GM23248 (cell line): ENCODE measurements at regions not wholly inside any gene's neighbourhood (a gene's known extent, or its start where the extent isn't known, plus 50 kb on each side); places are given as distances from the start of the nearest gene placed in this dataset.
A peak's percentile ranks its signal among the peaks of the same experiment; 100 is the strongest.

Experiments used
- DNase-seq: peaks from one replicate; pipeline ENCODE4 v3.0.0-alpha.2; 2015
- H2AFZ ChIP-seq: fragments of 200-600 bp; sonication (generic); 2 replicates; pipeline ENCODE4 v1.6.1; 2016; ENCODE audit warnings: antibody characterized with exemption
- H3F3A ChIP-seq: fragments of 200-600 bp; sonication (generic); 2 replicates; pipeline ENCODE4 v1.6.1; 2016; ENCODE audit warnings: mild to moderate bottlenecking, antibody characterized with exemption, mixed run types; ENCODE audit not compliant: insufficient read depth
- H3K27ac ChIP-seq: fragments of 200-600 bp; sonication (generic); 2 replicates; pipeline ENCODE4 v1.5.1; 2016; ENCODE audit warnings: mild to moderate bottlenecking
- H3K27me3 ChIP-seq: fragments of 200-600 bp; sonication (generic); replicated peaks from 2 replicates; pipeline ENCODE4 v1.6.1; 2016; ENCODE audit warnings: mild to moderate bottlenecking; ENCODE audit not compliant: insufficient read depth
- H3K36me3 ChIP-seq: fragments of 200-600 bp; sonication (generic); 2 replicates; pipeline ENCODE4 v1.6.1; 2016; ENCODE audit warnings: low read depth, mild to moderate bottlenecking
- H3K4me1 ChIP-seq: fragments of 200-600 bp; sonication (generic); 2 replicates; pipeline ENCODE4 v1.6.1; 2016; ENCODE audit warnings: mild to moderate bottlenecking; ENCODE audit not compliant: insufficient read depth
- H3K4me2 ChIP-seq: fragments of 200-600 bp; sonication (generic); one replicate; pipeline ENCODE4 v1.6.1; 2016; ENCODE audit warnings: mild to moderate bottlenecking; ENCODE audit not compliant: unreplicated experiment
- H3K4me3 ChIP-seq: fragments of 200-600 bp; sonication (generic); 2 replicates; pipeline ENCODE4 v1.5.1; 2016; ENCODE audit warnings: mild to moderate bottlenecking
- H3K79me2 ChIP-seq: fragments of 200-600 bp; sonication (generic); 2 replicates; pipeline ENCODE4 v1.6.1; 2016; ENCODE audit warnings: mild to moderate bottlenecking; ENCODE audit not compliant: insufficient read depth
- H3K9ac ChIP-seq: fragments of 200-600 bp; sonication (generic); 2 replicates; pipeline ENCODE4 v1.6.1; 2016; ENCODE audit warnings: mild to moderate bottlenecking
- H3K9me2 ChIP-seq: fragments of 200-600 bp; sonication (generic); 2 replicates; pipeline ENCODE4 v1.6.1; 2016; ENCODE audit warnings: mixed run types, mild to moderate bottlenecking, moderate library complexity; ENCODE audit not compliant: insufficient read depth
- H3K9me3 ChIP-seq: fragments of 200-600 bp; sonication (generic); one replicate; pipeline ENCODE4 v1.6.1; 2017; ENCODE audit warnings: low read depth
- H4K20me1 ChIP-seq: fragments of 200-600 bp; sonication (generic); 2 replicates; pipeline ENCODE4 v1.6.0; 2016; ENCODE audit not compliant: insufficient read depth
- EZH2 ChIP-seq: fragments of 200-600 bp; sonication (generic); IDR thresholded peaks from 2 replicates; pipeline ENCODE4 v1.6.1; 2018; ENCODE audit warnings: antibody characterized with exemption, mild to moderate bottlenecking; ENCODE audit not compliant: insufficient read depth, poor library complexity, severe bottlenecking
- EZH2phosphoT487 ChIP-seq: fragments of 200-600 bp; sonication (generic); IDR thresholded peaks from 2 replicates; pipeline ENCODE4 v1.6.1; 2018; ENCODE audit warnings: antibody characterized with exemption, moderate library complexity, mild to moderate bottlenecking, low read depth; ENCODE audit not compliant: insufficient read depth
- WGBS, 2 experiments: methylation state at CpG; one replicate each; pipeline ENCODE4 v1.1.6; 2015 to 2017; ENCODE audit warnings: low lambda C conversion rate in 2 of 2, low coverage in 1 of 2; ENCODE audit errors: missing lambda C conversion rate in 2 of 2; 5-methylcytosine and 5-hydroxymethylcytosine counted together
- in situ Hi-C: fragments of 300-500 bp; cut with MboI; formaldehyde crosslinking; loops from 2 replicates; pipeline ENCODE4 v1.15.0; 2020

- Histone ChIP-seq H3K4me1 (no peaks in the 10 kb centered on the region), H2AFZ (no peak overlapping the region), H4K20me1 (no peaks in the 10 kb centered on the region), H3K79me2 (no peaks in the 10 kb centered on the region), H3K4me2 (no peak overlapping the region), H3K27me3 (no peaks in the 10 kb centered on the region; the same call in 1 of the 2 replicates), H3K9me3 (no peaks in the 10 kb centered on the region), H3F3A (no peaks in the 10 kb centered on the region), H3K4me3 (no peak overlapping the region), H3K36me3 (no peaks in the 10 kb centered on the region), H3K27ac (no peak overlapping the region), H3K9me2 (no peaks in the 10 kb centered on the region), H3K9ac (no peak overlapping the region)
- in situ Hi-C loops, result no loop called here
- 17 to 35% methylated on average over 4 of the region's 4 CpGs for WGBS, 2 experiments
- peak; percentile 27 for DNase-seq
- TF ChIP-seq EZH2phosphoT487, result no peak
- TF ChIP-seq EZH2, result no peak
Measured at GRCh38 chr15:47991357-47991756, 129.4 kb upstream of the SLC24A5 start.

DNA sequence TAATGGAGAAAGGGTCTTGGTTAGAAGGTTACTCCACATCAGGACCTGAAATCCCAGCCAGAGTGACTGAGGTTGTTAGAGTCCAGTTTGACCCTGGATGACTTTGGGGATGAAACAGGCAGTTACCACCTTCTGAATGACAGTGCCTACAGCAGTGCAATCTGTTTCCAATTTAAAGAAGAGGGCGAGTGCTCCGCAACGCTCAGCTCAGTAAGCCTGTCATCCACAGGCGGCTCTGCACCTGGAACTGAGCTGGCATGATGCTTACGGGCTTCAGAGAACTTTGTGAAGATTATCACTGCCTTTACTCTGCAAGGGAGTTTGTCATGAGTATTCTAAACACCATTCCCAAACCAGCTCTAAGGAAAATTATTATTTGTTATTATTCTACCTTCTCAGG lies 127.7 kb upstream of the SLC24A5 start:
- H3K36me3 ChIP-seq, result no peaks in the 10 kb centered on the region
- H3K9me2 ChIP-seq, result no peaks in the 10 kb centered on the region
- no peaks in the 10 kb centered on the region for H3K9me3 ChIP-seq
- no peak for DNase-seq
- no peaks in the 10 kb centered on the region for H3K4me1 ChIP-seq
- H3K9ac ChIP-seq, result no peak overlapping the region
- no peak overlapping the region for H3K27ac ChIP-seq
- no peaks in the 10 kb centered on the region for H3F3A ChIP-seq
- no peaks in the 10 kb centered on the region for H4K20me1 ChIP-seq
- H2AFZ ChIP-seq, result no peak overlapping the region
- no peaks in the 10 kb centered on the region for H3K79me2 ChIP-seq
- H3K27me3 ChIP-seq, result no peaks in the 10 kb centered on the region
- no peak for TF ChIP-seq EZH2phosphoT487
- TF ChIP-seq EZH2, result no peak
- H3K4me3 ChIP-seq, result no peak overlapping the region
- H3K4me2 ChIP-seq, result no peak overlapping the region
- in situ Hi-C loops, result no loop called here
- 68 to 70% methylated on average over 5 of the region's 5 CpGs for WGBS, 2 experiments

DNA sequence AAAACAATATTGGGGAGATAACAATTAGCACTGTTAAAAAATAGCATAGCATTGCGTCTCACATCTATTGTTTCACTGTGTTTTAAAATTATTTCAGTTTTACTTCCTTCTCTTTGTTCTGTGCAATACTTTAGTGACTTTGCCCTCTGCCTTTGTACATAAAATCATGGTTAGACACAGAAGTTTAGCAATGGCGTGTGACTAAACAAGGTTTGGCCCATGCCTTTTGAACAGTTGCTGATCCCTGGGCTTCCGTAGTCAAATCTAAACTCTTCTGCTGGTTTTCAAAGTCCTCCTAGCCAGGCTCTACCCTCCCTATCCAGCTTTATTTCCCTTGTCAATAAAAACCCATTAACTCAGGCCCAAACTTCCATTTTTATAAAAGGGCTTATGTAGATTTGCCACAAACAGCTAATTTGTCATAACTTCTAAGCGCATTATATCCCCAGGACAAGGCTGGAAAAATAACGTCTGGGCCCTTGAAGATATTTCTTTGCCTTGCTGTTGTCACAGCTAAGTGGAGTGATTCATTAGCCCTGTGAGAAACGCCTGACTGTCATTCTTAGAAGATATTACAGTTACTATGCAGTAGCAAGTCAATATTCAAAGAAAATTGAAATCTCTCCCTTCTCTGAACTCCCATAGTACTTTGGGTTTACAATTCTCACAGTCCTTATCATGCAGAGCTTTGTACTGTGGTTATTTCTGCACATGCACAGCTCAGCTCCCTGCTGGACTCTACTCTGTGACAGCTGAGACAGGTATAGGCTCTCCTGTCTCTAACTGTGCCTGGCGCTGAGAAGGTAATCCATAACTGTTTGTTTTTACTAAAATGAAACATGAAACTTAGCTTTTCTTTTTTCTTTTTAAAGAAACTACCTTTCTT lies 123.4 kb upstream of the SLC24A5 start:
- Histone ChIP-seq H3K4me2 (no peak overlapping the region), H3K9me2 (no peaks in the 10 kb centered on the region), H3K4me3 (no peak overlapping the region), H3K36me3 (no peaks in the 10 kb centered on the region), H3K9ac (no peak overlapping the region), H3K9me3 (no peaks in the 10 kb centered on the region), H2AFZ (no peak overlapping the region), H3K4me1 (no peaks in the 10 kb centered on the region), H3F3A (no peaks in the 10 kb centered on the region), H3K27me3 (0 out of 2 replicates have a peak, but pooled peaks cover 3% of the 10 kb centered on the region), H4K20me1 (no peaks in the 10 kb centered on the region), H3K79me2 (no peaks in the 10 kb centered on the region), H3K27ac (no peak overlapping the region)
- in situ Hi-C loops, result no loop called here
- 53 to 56% methylated on average over 7 of the region's 7 CpGs for WGBS, 2 experiments
- DNase-seq, result no peak
- TF ChIP-seq EZH2phosphoT487 (no peak), EZH2 (no peak)

- H3F3A ChIP-seq, result no peaks in the 10 kb centered on the region
- WGBS, 2 experiments, result 39 to 63% methylated on average over 2 of the region's 2 CpGs
- H3K36me3 ChIP-seq, result no peaks in the 10 kb centered on the region
- H3K4me1 ChIP-seq, result no peaks in the 10 kb centered on the region
- no peak overlapping the region for H2AFZ ChIP-seq
- no peaks in the 10 kb centered on the region for H4K20me1 ChIP-seq
- no peak overlapping the region for H3K27ac ChIP-seq
- H3K9me2 ChIP-seq, result no peaks in the 10 kb centered on the region
- no peak for TF ChIP-seq EZH2phosphoT487
- H3K9me3 ChIP-seq, result no peaks in the 10 kb centered on the region
- in situ Hi-C loops, result no loop called here
- no peaks in the 10 kb centered on the region for H3K79me2 ChIP-seq
- no peak overlapping the region for H3K9ac ChIP-seq
- H3K4me3 ChIP-seq, result no peak overlapping the region
- no peak overlapping the region for H3K4me2 ChIP-seq
- no peak for DNase-seq
- 0 out of 2 replicates have a peak, but pooled peaks cover 3% of the 10 kb centered on the region for H3K27me3 ChIP-seq
Measured at GRCh38 chr15:47998619-47999019, 122.2 kb upstream of the SLC24A5 start.
